Chondrocyte (in vitro differentiated cells): ENCODE measurements at regions not wholly inside any gene's neighbourhood (a gene's known extent, or its start where the extent isn't known, plus 50 kb on each side); places are given as distances from the start of the nearest gene placed in this dataset.

Experiments
- DNase-seq: peaks from one replicate; pipeline ENCODE4 v3.0.0; 2021; ENCODE audit warnings: mixed read lengths, low spot score
- H3K27ac Mint-ChIP-seq: one replicate; pipeline ENCODE4 v1.8.0; 2021; ENCODE audit warnings: mild to moderate bottlenecking, moderate library complexity, mixed read lengths; ENCODE audit not compliant: unreplicated experiment
- H3K27me3 Mint-ChIP-seq: 2 replicates; pipeline ENCODE4 v1.8.0; 2021; ENCODE audit warnings: low read depth, mixed read lengths
- H3K36me3 Mint-ChIP-seq: 2 replicates; pipeline ENCODE4 v1.8.0; 2021; ENCODE audit warnings: low read depth, mixed read lengths
- H3K4me1 Mint-ChIP-seq: 2 replicates; pipeline ENCODE4 v1.8.0; 2021; ENCODE audit warnings: low read depth, mild to moderate bottlenecking, mixed read lengths
- H3K4me3 Mint-ChIP-seq: one replicate; pipeline ENCODE4 v1.8.0; 2021; ENCODE audit warnings: mild to moderate bottlenecking, moderate library complexity, mixed read lengths; ENCODE audit not compliant: unreplicated experiment
- H3K9me3 Mint-ChIP-seq: 2 replicates; pipeline ENCODE4 v1.8.0; 2021; ENCODE audit warnings: low read depth, mixed read lengths
- TF ChIP-seq, protein P1 (sequence below): fragments of 200-600 bp; sonication (generic); IDR thresholded peaks from 2 replicates; pipeline ENCODE4 v1.5.0; 2021; ENCODE audit warnings: antibody characterized with exemption, mild to moderate bottlenecking, moderate library complexity

- H3K36me3 Mint-ChIP-seq, result no peaks in the 10 kb centered on the region
- no peaks in the 10 kb centered on the region for H3K27me3 Mint-ChIP-seq
- H3K4me3 Mint-ChIP-seq, result no peak overlapping the region
- H3K4me1 Mint-ChIP-seq, result peaks cover 5% of the 10 kb centered on the region
- TF ChIP-seq, protein P1, sequence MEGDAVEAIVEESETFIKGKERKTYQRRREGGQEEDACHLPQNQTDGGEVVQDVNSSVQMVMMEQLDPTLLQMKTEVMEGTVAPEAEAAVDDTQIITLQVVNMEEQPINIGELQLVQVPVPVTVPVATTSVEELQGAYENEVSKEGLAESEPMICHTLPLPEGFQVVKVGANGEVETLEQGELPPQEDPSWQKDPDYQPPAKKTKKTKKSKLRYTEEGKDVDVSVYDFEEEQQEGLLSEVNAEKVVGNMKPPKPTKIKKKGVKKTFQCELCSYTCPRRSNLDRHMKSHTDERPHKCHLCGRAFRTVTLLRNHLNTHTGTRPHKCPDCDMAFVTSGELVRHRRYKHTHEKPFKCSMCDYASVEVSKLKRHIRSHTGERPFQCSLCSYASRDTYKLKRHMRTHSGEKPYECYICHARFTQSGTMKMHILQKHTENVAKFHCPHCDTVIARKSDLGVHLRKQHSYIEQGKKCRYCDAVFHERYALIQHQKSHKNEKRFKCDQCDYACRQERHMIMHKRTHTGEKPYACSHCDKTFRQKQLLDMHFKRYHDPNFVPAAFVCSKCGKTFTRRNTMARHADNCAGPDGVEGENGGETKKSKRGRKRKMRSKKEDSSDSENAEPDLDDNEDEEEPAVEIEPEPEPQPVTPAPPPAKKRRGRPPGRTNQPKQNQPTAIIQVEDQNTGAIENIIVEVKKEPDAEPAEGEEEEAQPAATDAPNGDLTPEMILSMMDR, result no peak
- no peak overlapping the region for H3K27ac Mint-ChIP-seq
- no peak for DNase-seq
- H3K9me3 Mint-ChIP-seq, result no peaks in the 10 kb centered on the region
These were observed 50.6 kb upstream of the C3orf80 start for GRCh38 chr3:160174621-160175020.
